ENCODE measurements at regions not wholly inside any gene's neighbourhood (a gene's known extent, or its start where the extent isn't known, plus 50 kb on each side); places are given as distances from the start of the nearest gene placed in this dataset.

GRCh38 chr1:29907596-29907995 lies 671.3 kb downstream of the PTPRU start:
- H3K27ac ChIP-seq (ENCODE audit: low read depth, low read length) = no peak overlapping the region
- no peak overlapping the region for H2AFZ ChIP-seq (ENCODE audit: low read depth, low read length)
- no peaks in the 10 kb centered on the region for H3K79me2 ChIP-seq (ENCODE audit: insufficient read depth, low read length)
- H3K36me3 ChIP-seq (ENCODE audit: insufficient read depth, low read length) = no peaks in the 10 kb centered on the region
- no peak overlapping the region for H3K4me3 ChIP-seq (ENCODE audit: insufficient read depth, low read depth, low read length)
- TF ChIP-seq EZH2 (IDR thresholded peaks at IDR 0.05; ENCODE audit: insufficient read depth, low read length) = no peak
- TF ChIP-seq, protein P1, sequence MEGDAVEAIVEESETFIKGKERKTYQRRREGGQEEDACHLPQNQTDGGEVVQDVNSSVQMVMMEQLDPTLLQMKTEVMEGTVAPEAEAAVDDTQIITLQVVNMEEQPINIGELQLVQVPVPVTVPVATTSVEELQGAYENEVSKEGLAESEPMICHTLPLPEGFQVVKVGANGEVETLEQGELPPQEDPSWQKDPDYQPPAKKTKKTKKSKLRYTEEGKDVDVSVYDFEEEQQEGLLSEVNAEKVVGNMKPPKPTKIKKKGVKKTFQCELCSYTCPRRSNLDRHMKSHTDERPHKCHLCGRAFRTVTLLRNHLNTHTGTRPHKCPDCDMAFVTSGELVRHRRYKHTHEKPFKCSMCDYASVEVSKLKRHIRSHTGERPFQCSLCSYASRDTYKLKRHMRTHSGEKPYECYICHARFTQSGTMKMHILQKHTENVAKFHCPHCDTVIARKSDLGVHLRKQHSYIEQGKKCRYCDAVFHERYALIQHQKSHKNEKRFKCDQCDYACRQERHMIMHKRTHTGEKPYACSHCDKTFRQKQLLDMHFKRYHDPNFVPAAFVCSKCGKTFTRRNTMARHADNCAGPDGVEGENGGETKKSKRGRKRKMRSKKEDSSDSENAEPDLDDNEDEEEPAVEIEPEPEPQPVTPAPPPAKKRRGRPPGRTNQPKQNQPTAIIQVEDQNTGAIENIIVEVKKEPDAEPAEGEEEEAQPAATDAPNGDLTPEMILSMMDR (IDR thresholded peaks at IDR 0.05; ENCODE audit: insufficient read depth, low read depth, low read length) = no peak
- H3K27me3 ChIP-seq (ENCODE audit: insufficient read depth, low read length) = peaks cover 2% of the 10 kb centered on the region
- Mint-ChIP-seq H3K9me3 (ENCODE audit: unreplicated experiment) (no peaks in the 10 kb centered on the region), H3K36me3 (ENCODE audit: low read depth, unreplicated experiment) (no peaks in the 10 kb centered on the region), H3K27ac (ENCODE audit: unreplicated experiment) (no peak overlapping the region), H3K27me3 (ENCODE audit: low read depth, unreplicated experiment) (peaks cover 15% of the 10 kb centered on the region), H3K4me1 (ENCODE audit: low read depth, unreplicated experiment) (no peaks in the 10 kb centered on the region), H3K4me3 (ENCODE audit: unreplicated experiment) (no peak overlapping the region)
- DNase-seq (ENCODE audit: low read depth) (no peak), FAIRE-seq (no peak)
- H4K20me1 ChIP-seq (ENCODE audit: insufficient read depth, low read length) = no peaks in the 10 kb centered on the region
- no peaks in the 10 kb centered on the region for H3K4me1 ChIP-seq (ENCODE audit: insufficient read depth, low read length)
- no peak overlapping the region for H3K9ac ChIP-seq (ENCODE audit: low read length)
- H3K9me3 ChIP-seq (ENCODE audit: insufficient read depth, low read depth, low read length) = no peaks in the 10 kb centered on the region
- H3K4me2 ChIP-seq (ENCODE audit: low read length) = no peak overlapping the region

DNA sequence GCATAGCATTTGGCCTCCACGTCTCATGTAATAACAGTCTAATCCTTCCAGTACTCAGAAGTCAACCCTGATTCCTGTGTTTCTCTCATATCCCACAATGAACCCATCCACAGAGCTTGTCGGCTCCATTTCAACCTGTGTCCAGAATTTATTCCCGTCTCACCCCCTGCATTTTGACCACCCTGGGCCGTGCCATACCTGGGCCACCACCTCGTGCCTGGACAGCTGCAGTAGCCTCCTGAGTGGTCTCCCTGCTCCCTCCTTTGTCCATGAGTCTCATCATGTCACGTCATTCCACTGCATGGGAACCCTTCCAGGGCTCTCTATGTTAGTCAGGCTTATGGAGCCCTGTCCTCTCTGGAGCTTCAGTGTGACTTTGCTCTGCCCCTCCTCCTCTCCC lies 670.6 kb downstream of the PTPRU start:
- peaks cover 15% of the 10 kb centered on the region for H3K27me3 Mint-ChIP-seq (ENCODE audit: low read depth, unreplicated experiment)
- FAIRE-seq (no peak), DNase-seq (ENCODE audit: low read depth) (no peak)
- no peak overlapping the region for H3K4me3 Mint-ChIP-seq (ENCODE audit: unreplicated experiment)
- Histone ChIP-seq H3K9ac (ENCODE audit: low read length) (no peak overlapping the region), H3K27me3 (ENCODE audit: insufficient read depth, low read length) (peaks cover 2% of the 10 kb centered on the region), H3K36me3 (ENCODE audit: insufficient read depth, low read length) (no peaks in the 10 kb centered on the region), H3K4me3 (ENCODE audit: insufficient read depth, low read depth, low read length) (no peak overlapping the region), H3K79me2 (ENCODE audit: insufficient read depth, low read length) (no peaks in the 10 kb centered on the region), H3K9me3 (ENCODE audit: insufficient read depth, low read depth, low read length) (no peaks in the 10 kb centered on the region), H2AFZ (ENCODE audit: low read depth, low read length) (no peak overlapping the region), H3K4me1 (ENCODE audit: insufficient read depth, low read length) (no peaks in the 10 kb centered on the region), H3K27ac (ENCODE audit: low read depth, low read length) (no peak overlapping the region), H3K4me2 (ENCODE audit: low read length) (no peak overlapping the region), H4K20me1 (ENCODE audit: insufficient read depth, low read length) (no peaks in the 10 kb centered on the region)
- H3K4me1 Mint-ChIP-seq (ENCODE audit: low read depth, unreplicated experiment) = peaks cover under 1% of the 10 kb centered on the region
- H3K36me3 Mint-ChIP-seq (ENCODE audit: low read depth, unreplicated experiment) = no peaks in the 10 kb centered on the region
- H3K9me3 Mint-ChIP-seq (ENCODE audit: unreplicated experiment) = no peaks in the 10 kb centered on the region
- H3K27ac Mint-ChIP-seq (ENCODE audit: unreplicated experiment) = no peak overlapping the region
- no peak for TF ChIP-seq EZH2 (IDR thresholded peaks at IDR 0.05; ENCODE audit: insufficient read depth, low read length)
- TF ChIP-seq, protein P1 (IDR thresholded peaks at IDR 0.05; ENCODE audit: insufficient read depth, low read depth, low read length) = no peak

GRCh38 chr1:29903548-29904166 lies 667.3 kb downstream of the PTPRU start:
- Histone ChIP-seq H3K36me3 (ENCODE audit: insufficient read depth, low read length) (no peaks in the 10 kb centered on the region), H3K27ac (ENCODE audit: low read depth, low read length) (no peak overlapping the region), H3K4me3 (ENCODE audit: insufficient read depth, low read depth, low read length) (no peak overlapping the region), H3K4me2 (ENCODE audit: low read length) (no peak overlapping the region), H3K79me2 (ENCODE audit: insufficient read depth, low read length) (no peaks in the 10 kb centered on the region), H3K27me3 (ENCODE audit: insufficient read depth, low read length) (peaks cover 4% of the 10 kb centered on the region), H3K9me3 (ENCODE audit: insufficient read depth, low read depth, low read length) (no peaks in the 10 kb centered on the region), H3K4me1 (ENCODE audit: insufficient read depth, low read length) (no peaks in the 10 kb centered on the region), H2AFZ (ENCODE audit: low read depth, low read length) (no peak overlapping the region), H3K9ac (ENCODE audit: low read length) (no peak overlapping the region), H4K20me1 (ENCODE audit: insufficient read depth, low read length) (no peaks in the 10 kb centered on the region)
- TF ChIP-seq EZH2 (IDR thresholded peaks at IDR 0.05; ENCODE audit: insufficient read depth, low read length) = no peak
- TF ChIP-seq, protein P1 (IDR thresholded peaks at IDR 0.05; ENCODE audit: insufficient read depth, low read depth, low read length) = no peak
- Mint-ChIP-seq H3K9me3 (ENCODE audit: unreplicated experiment) (no peaks in the 10 kb centered on the region), H3K27me3 (ENCODE audit: low read depth, unreplicated experiment) (peaks cover 18% of the 10 kb centered on the region), H3K36me3 (ENCODE audit: low read depth, unreplicated experiment) (no peaks in the 10 kb centered on the region), H3K4me1 (ENCODE audit: low read depth, unreplicated experiment) (peaks cover 2% of the 10 kb centered on the region), H3K27ac (ENCODE audit: unreplicated experiment) (no peak overlapping the region), H3K4me3 (ENCODE audit: unreplicated experiment) (no peak overlapping the region)
- DNase-seq (ENCODE audit: low read depth) (no peak), FAIRE-seq (no peak)
